K562 (cell line): ENCODE measurements at regions not wholly inside any gene's neighbourhood (a gene's known extent, or its start where the extent isn't known, plus 50 kb on each side); places are given as distances from the start of the nearest gene placed in this dataset.

ENCODE experiments used
- ATAC-seq: fragments of 200-7000 bp; cut with Tn5 transposase; 3 replicates; pipeline ENCODE4 v1.9.1; 2020; ENCODE audit warnings: moderate library complexity
- BruUV-seq: library from RNA; stranded (reverse); fragments of 400-500 nt; replicated peaks from 2 replicates; lab custom pipeline; 2021; lab: Mats Ljungman, UMichigan
- CTCF ChIA-PET: fragments of 300-600 bp; formaldehyde crosslinking; extraction: SDS; loops from one replicate; lab custom pipeline; 2021; ENCODE audit warnings: low intra/inter-chr PET ratio; lab: Yijun Ruan, JAX
- POLR2A ChIA-PET: fragments of 300-600, 350-650 bp; sonication (Branson Sonifier 250); formaldehyde crosslinking; extraction: SDS; loops from one replicate; lab custom pipeline; 2021; ENCODE audit warnings: antibody characterized with exemption, inconsistent platforms; lab: Yijun Ruan, JAX
- DNase-seq, 4 experiments: peaks; one replicate each; pipeline versions ENCODE4 v3.0.0 to v3.0.0-alpha.2; 2011 to 2018; ENCODE audit warnings: low spot score in 3 of 4, mixed read lengths in 3 of 4; ENCODE audit errors: extremely low read depth in 1 of 4
- FAIRE-seq: peaks from 2 replicates; lab custom pipeline; 2011; peaks lifted over from hg19 to GRCh38; lab: Jason Lieb, UNC
- H2AFZ ChIP-seq: 2 replicates; pipeline ENCODE4 v1.6.0; 2011; ENCODE audit warnings: low read depth, low read length, control low read depth, inconsistent platforms
- H3K27ac ChIP-seq: fragments of 200-600 bp; 3 replicates; pipeline ENCODE4 v1.8.0; 2011; ENCODE audit warnings: low read depth, mild to moderate bottlenecking, control low read depth, inconsistent platforms, low read length, moderate library complexity, mixed read lengths; ENCODE audit errors: extremely low read depth
- H3K27me3 ChIP-seq, 2 experiments: fragments of 300-600 bp in 1 of 2; 2 replicates in 1 of 2; 3 replicates in 1 of 2; pipeline versions ENCODE4 v1.6.0 to v1.8.0; 2011; ENCODE audit warnings: inconsistent platforms in 2 of 2, low read length in 2 of 2, mild to moderate bottlenecking in 1 of 2, mixed read lengths in 1 of 2, moderate library complexity in 1 of 2; ENCODE audit not compliant: control insufficient read depth in 2 of 2, insufficient read depth in 2 of 2
- H3K36me3 ChIP-seq: fragments of 300-600 bp; 3 replicates; pipeline ENCODE4 v1.8.0; 2011; ENCODE audit warnings: mild to moderate bottlenecking, low read length, inconsistent platforms; ENCODE audit not compliant: control insufficient read depth, insufficient read depth
- H3K4me1 ChIP-seq, 2 experiments: fragments of 200-600 bp in 1 of 2; replicated peaks in 1 of 2; 2 replicates in 1 of 2; 3 replicates in 1 of 2; pipeline versions ENCODE4 v1.5.1 to v1.8.0; 2011; ENCODE audit warnings: inconsistent platforms in 2 of 2, low read length in 2 of 2, mild to moderate bottlenecking in 1 of 2, mixed read lengths in 1 of 2, moderate library complexity in 1 of 2; ENCODE audit not compliant: control insufficient read depth in 2 of 2, insufficient read depth in 2 of 2
- H3K4me2 ChIP-seq: 2 replicates; pipeline ENCODE4 v1.6.1; 2011; ENCODE audit warnings: low read length, control low read depth, inconsistent platforms, mixed read lengths; ENCODE audit not compliant: insufficient read depth
- H3K4me3 ChIP-seq: fragments of 200-600 bp; sonication (generic), shearing (Covaris generic); 2 replicates; pipeline ENCODE4 v1.5.1; 2016; ENCODE audit warnings: control low read depth, inconsistent platforms
- H3K79me2 ChIP-seq: fragments of 200-600 bp; 3 replicates; pipeline ENCODE4 v1.8.0; 2011; ENCODE audit warnings: low read length, inconsistent platforms; ENCODE audit not compliant: control insufficient read depth, insufficient read depth
- H3K9ac ChIP-seq, 2 experiments: 2 replicates each; pipeline versions ENCODE4 v1.6.0 to v1.6.1; 2011; ENCODE audit warnings: low read depth in 2 of 2, low read length in 2 of 2, control low read depth in 1 of 2, inconsistent platforms in 1 of 2, mild to moderate bottlenecking in 1 of 2, mixed read lengths in 1 of 2; ENCODE audit not compliant: insufficient read depth in 1 of 2
- H3K9me1 ChIP-seq: one replicate; pipeline ENCODE4 v1.6.0; 2011; ENCODE audit warnings: inconsistent platforms, mild to moderate bottlenecking, low read length, moderate library complexity; ENCODE audit not compliant: control insufficient read depth, insufficient read depth
- H3K9me3 ChIP-seq: replicated peaks from 2 replicates; pipeline ENCODE4 v1.5.1; 2011; ENCODE audit warnings: low read depth, low read length, inconsistent platforms; ENCODE audit not compliant: control insufficient read depth, insufficient read depth
- H4K20me1 ChIP-seq: replicated peaks from 2 replicates; pipeline ENCODE4 v1.6.1; 2011; ENCODE audit warnings: low read length, inconsistent platforms, mixed read lengths; ENCODE audit not compliant: control insufficient read depth, insufficient read depth
- BRCA1 ChIP-seq, 2 experiments: fragments of 450-650 bp in 1 of 2; sonication (generic) in 1 of 2; formaldehyde crosslinking in 1 of 2; IDR thresholded peaks; 2 replicates each; pipeline versions ENCODE4 v1.5.0 to v1.6.1; 2017 to 2020; ENCODE audit warnings: mild to moderate bottlenecking in 1 of 2, missing genetic modification reagents in 1 of 2
- CBFA2T3 ChIP-seq: fragments of 450-650 bp; IDR thresholded peaks from 2 replicates; pipeline ENCODE4 v1.6.1; 2017
- CEBPZ ChIP-seq: fragments of 150-350 bp; IDR thresholded peaks from 2 replicates; pipeline ENCODE4 v1.6.1; 2014; ENCODE audit warnings: low read depth, mild to moderate bottlenecking, low read length, borderline replicate concordance
- KDM2B ChIP-seq: fragments of 250-450 bp; sonication (Bioruptor Pico); IDR thresholded peaks from 2 replicates; pipeline ENCODE4 v1.8.0; 2021; ENCODE audit warnings: mild to moderate bottlenecking, moderate library complexity
- MEIS2 ChIP-seq: fragments of 450-650 bp; IDR thresholded peaks from 2 replicates; pipeline ENCODE4 v1.6.1; 2014; ENCODE audit warnings: mild to moderate bottlenecking; ENCODE audit not compliant: partially characterized antibody
- RBM17 ChIP-seq: fragments of 200-400 bp; formaldehyde crosslinking; IDR thresholded peaks from 2 replicates; pipeline ENCODE4 v1.6.1; 2017; ENCODE audit warnings: low read depth, mild to moderate bottlenecking, low read length, borderline replicate concordance
- TBP ChIP-seq: optimal IDR thresholded peaks from 2 replicates; pipeline ENCODE3; 2011; ENCODE audit warnings: low read depth, low read length, improper control_type of control experiment
- U2AF1 ChIP-seq: fragments of 200-400 bp; formaldehyde crosslinking; optimal IDR thresholded peaks from 2 replicates; pipeline ENCODE3; 2017; ENCODE audit warnings: mild to moderate bottlenecking, low read depth, low read length, moderate library complexity
- ZBTB26 ChIP-seq: fragments of 450-650 bp; formaldehyde crosslinking; IDR thresholded peaks from 2 replicates; pipeline ENCODE4 v1.4.0; 2022; ENCODE audit warnings: missing genetic modification characterization
- ZNF124 ChIP-seq: sonication (generic); formaldehyde crosslinking; IDR thresholded peaks from 2 replicates; pipeline ENCODE4 v1.8.1; 2022; ENCODE audit warnings: missing genetic modification reagents
- ZNF3 ChIP-seq: fragments of 250-450 bp; sonication (Bioruptor Pico); IDR thresholded peaks from 2 replicates; pipeline ENCODE4 v1.5.0; 2021; ENCODE audit warnings: mild to moderate bottlenecking, moderate library complexity
- ZNF561 ChIP-seq: fragments of 450-650 bp; formaldehyde crosslinking; conservative IDR thresholded peaks from 2 replicates; pipeline ENCODE4 v1.4.0; 2020; ENCODE audit warnings: mild to moderate bottlenecking, moderate library complexity
- WGBS: fragments of 100-300 bp; shearing (Covaris generic); methylation state at CpG from one replicate; pipeline ENCODE4 v1.1.6; 2016; ENCODE audit warnings: low coverage, mixed read lengths; ENCODE audit not compliant: insufficient coverage; ENCODE audit errors: missing lambda C conversion rate; 5-methylcytosine and 5-hydroxymethylcytosine counted together
- in situ Hi-C: fragments of 300-500 bp; cut with MboI; formaldehyde crosslinking; loops from 4 replicates; pipeline ENCODE4 v1.15.0; 2018; ENCODE audit warnings: inconsistent platforms, mixed read lengths
- intact Hi-C: fragments of 100-400 bp; cut with micrococcal nuclease; formaldehyde crosslinking; loops from 2 replicates; pipeline ENCODE4 v1.14.2; 2022
- TF ChIP-seq, protein P1 (sequence below): sonication (generic); formaldehyde crosslinking; IDR thresholded peaks from 2 replicates; pipeline ENCODE4 v1.8.1; 2023; ENCODE audit warnings: mild to moderate bottlenecking, missing genetic modification reagents
- TF ChIP-seq, protein P2 (sequence below), 2 experiments: fragments of 450-650 bp in 1 of 2; sonication (generic) in 1 of 2; formaldehyde crosslinking in 1 of 2; IDR thresholded peaks in 1 of 2; conservative IDR thresholded peaks in 1 of 2; 2 replicates each; pipeline versions ENCODE4 v1.6.1 to v1.8.1; 2016 to 2023; ENCODE audit warnings: mild to moderate bottlenecking in 2 of 2, moderate library complexity in 2 of 2, inconsistent platforms in 1 of 2, missing genetic modification reagents in 1 of 2

GRCh38 chr2:11915650-11916049 is 169.2 kb downstream of the LPIN1 start:
- no peak overlapping the region for H3K9ac ChIP-seq
- no TSS peak for BruUV-seq
- no peaks in the 10 kb centered on the region for H3K9me1 ChIP-seq
- H3K27me3 ChIP-seq = no peaks in the 10 kb centered on the region
- no peaks in the 10 kb centered on the region; the same call in 1 of the 2 replicates for H3K9me3 ChIP-seq
- H3K4me1 ChIP-seq = peaks cover 3 to 18% of the 10 kb centered on the region in 2 experiments; a peak in 4 of 5 replicates
- FAIRE-seq (no peak), DNase-seq (peak in 3 of 4 experiments; percentile 9 to 23 (median 21)), ATAC-seq (no peak)
- H3K27ac ChIP-seq = no peak overlapping the region
- H3K4me3 ChIP-seq = no peak overlapping the region
- H4K20me1 ChIP-seq = no peaks in the 10 kb centered on the region
- CTCF ChIA-PET = no interaction called here
- POLR2A ChIA-PET = interaction anchor here (0.6 to 1.0 kb wide), 2 partner anchors 24 to 38 kb away, joined by 3 read pairs; no protein-coding TSS in a partner anchor
- in situ Hi-C loops (no loop called here), intact Hi-C loops (no loop called here)
- no peaks in the 10 kb centered on the region for H3K36me3 ChIP-seq
- H3K79me2 ChIP-seq = no peaks in the 10 kb centered on the region
- H2AFZ ChIP-seq = peak overlapping the region; percentile 38; the same call in 1 of the 2 replicates
- no peak overlapping the region; the same call in 1 of the 2 replicates for H3K4me2 ChIP-seq
- WGBS = 14% methylated on average over 4 of the region's 4 CpGs
- TF ChIP-seq RBM17 (no peak), ZNF561 (CRISPR knock-in tag) (no peak), ZNF124 (CRISPR knock-in tag) (no peak), U2AF1 (no peak), CBFA2T3 (peak; percentile 69), BRCA1 (IDR thresholded peaks at IDR 0.05) (no peak), BRCA1 (CRISPR knock-in tag; IDR thresholded peaks at IDR 0.05) (no peak), TBP (no peak), KDM2B (CRISPR knock-in tag) (no peak), MEIS2 (peak; percentile 8), CEBPZ (no peak), ZBTB26 (CRISPR knock-in tag) (no peak), ZNF3 (CRISPR knock-in tag) (no peak)
- TF ChIP-seq, protein P1, sequence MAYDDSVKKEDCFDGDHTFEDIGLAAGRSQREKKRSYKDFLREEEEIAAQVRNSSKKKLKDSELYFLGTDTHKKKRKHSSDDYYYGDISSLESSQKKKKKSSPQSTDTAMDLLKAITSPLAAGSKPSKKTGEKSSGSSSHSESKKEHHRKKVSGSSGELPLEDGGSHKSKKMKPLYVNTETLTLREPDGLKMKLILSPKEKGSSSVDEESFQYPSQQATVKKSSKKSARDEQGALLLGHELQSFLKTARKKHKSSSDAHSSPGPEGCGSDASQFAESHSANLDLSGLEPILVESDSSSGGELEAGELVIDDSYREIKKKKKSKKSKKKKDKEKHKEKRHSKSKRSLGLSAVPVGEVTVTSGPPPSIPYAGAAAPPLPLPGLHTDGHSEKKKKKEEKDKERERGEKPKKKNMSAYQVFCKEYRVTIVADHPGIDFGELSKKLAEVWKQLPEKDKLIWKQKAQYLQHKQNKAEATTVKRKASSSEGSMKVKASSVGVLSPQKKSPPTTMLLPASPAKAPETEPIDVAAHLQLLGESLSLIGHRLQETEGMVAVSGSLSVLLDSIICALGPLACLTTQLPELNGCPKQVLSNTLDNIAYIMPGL = no peak
- TF ChIP-seq, protein P2, sequence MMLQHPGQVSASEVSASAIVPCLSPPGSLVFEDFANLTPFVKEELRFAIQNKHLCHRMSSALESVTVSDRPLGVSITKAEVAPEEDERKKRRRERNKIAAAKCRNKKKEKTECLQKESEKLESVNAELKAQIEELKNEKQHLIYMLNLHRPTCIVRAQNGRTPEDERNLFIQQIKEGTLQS (IDR thresholded peaks at IDR 0.05) = peak; percentile 21; the same call in 1 of the 2 replicates
- TF ChIP-seq, protein P2 (CRISPR knock-in tag; conservative IDR thresholded peaks at IDR 0.05) = no peak
